ENCODE measurements at regions not wholly inside any gene's neighbourhood (a gene's known extent, or its start where the extent isn't known, plus 50 kb on each side); places are given as distances from the start of the nearest gene placed in this dataset.

GRCh38 chr3:110164632-110165369, 827.5 kb upstream of the DPPA4 start:
- DNase-seq (no peak), ATAC-seq (no peak)
- intact Hi-C loops (cut with micrococcal nuclease), result no loop called here

- intact Hi-C loops (cut with micrococcal nuclease), result no loop called here
- no peak for DNase-seq
- no peak for ATAC-seq
These were observed 828.0 kb upstream of the DPPA4 start for GRCh38 chr3:110165370-110165743.

GRCh38 chr3:110165753-110166152, 828.4 kb upstream of the DPPA4 start:
- intact Hi-C loops (cut with micrococcal nuclease), result no loop called here
- ATAC-seq, result no peak
- no peak for DNase-seq

GRCh38 chr3:110166791-110167190, 829.4 kb upstream of the DPPA4 start:
- intact Hi-C loops (cut with micrococcal nuclease), result no loop called here
- no peak for DNase-seq
- ATAC-seq, result no peak

GRCh38 chr3:110174908-110175307, 837.6 kb upstream of the DPPA4 start:
- ATAC-seq, result no peak
- DNase-seq, result no peak
- intact Hi-C loops (cut with micrococcal nuclease), result no loop called here

GRCh38 chr3:110178965-110179364, 841.6 kb upstream of the DPPA4 start:
- ATAC-seq (peak; percentile 73), DNase-seq (no peak)
- intact Hi-C loops (cut with micrococcal nuclease), result no loop called here

- intact Hi-C loops (cut with micrococcal nuclease), result no loop called here
- ATAC-seq (peak; percentile 98), DNase-seq (no peak)
These were observed 843.4 kb upstream of the DPPA4 start for GRCh38 chr3:110180733-110181132.

GRCh38 chr3:110181226-110181625, 843.9 kb upstream of the DPPA4 start:
- intact Hi-C loops (cut with micrococcal nuclease), result no loop called here
- DNase-seq (no peak), ATAC-seq (no peak)

- intact Hi-C loops (cut with micrococcal nuclease), result no loop called here
- DNase-seq (no peak), ATAC-seq (no peak)
These were observed 847.2 kb upstream of the DPPA4 start for GRCh38 chr3:110184536-110184935.

- no peak for ATAC-seq
- no peak for DNase-seq
- intact Hi-C loops (cut with micrococcal nuclease), result no loop called here
These were observed 855.7 kb upstream of the DPPA4 start for GRCh38 chr3:110193074-110193473.

GRCh38 chr3:110198717-110199587, 861.6 kb upstream of the DPPA4 start:
- ATAC-seq (peak; percentile 31), DNase-seq (peak; percentile 31)
- intact Hi-C loops (cut with micrococcal nuclease), result no loop called here

GRCh38 chr3:110199588-110199943, 862.2 kb upstream of the DPPA4 start:
- DNase-seq (no peak), ATAC-seq (no peak)
- intact Hi-C loops (cut with micrococcal nuclease), result no loop called here

GRCh38 chr3:110210086-110210660, 861.4 kb upstream of the NECTIN3 start:
- intact Hi-C loops (cut with micrococcal nuclease), result no loop called here
- DNase-seq (no peak), ATAC-seq (no peak)

GRCh38 chr3:110226645-110227044, 845.0 kb upstream of the NECTIN3 start:
- DNase-seq (no peak), ATAC-seq (no peak)
- intact Hi-C loops (cut with micrococcal nuclease), result no loop called here

GRCh38 chr3:110227991-110228390, 843.6 kb upstream of the NECTIN3 start:
- intact Hi-C loops (cut with micrococcal nuclease), result no loop called here
- ATAC-seq (no peak), DNase-seq (no peak)

- no peak for DNase-seq
- no peak for ATAC-seq
These were observed 836.8 kb upstream of the NECTIN3 start for GRCh38 chr3:110234831-110235230.

GRCh38 chr3:110236976-110237610, 834.5 kb upstream of the NECTIN3 start:
- ATAC-seq (no peak), DNase-seq (no peak)
- intact Hi-C loops (cut with micrococcal nuclease), result no loop called here

More at GRCh38 chr3:110234831-110235230, 836.8 kb upstream of the NECTIN3 start:
- intact Hi-C loops (cut with micrococcal nuclease), result no loop called here

GRCh38 chr3:110243081-110243480, 828.5 kb upstream of the NECTIN3 start:
- ATAC-seq, result no peak
- no peak for DNase-seq
- intact Hi-C loops (cut with micrococcal nuclease), result no loop called here

GRCh38 chr3:110246796-110247376, 824.7 kb upstream of the NECTIN3 start:
- no peak for DNase-seq
- intact Hi-C loops (cut with micrococcal nuclease), result no loop called here
- ATAC-seq, result no peak

- no peak for DNase-seq
These were observed 823.0 kb upstream of the NECTIN3 start for GRCh38 chr3:110248666-110249065.

More at GRCh38 chr3:110248666-110249065, 823.0 kb upstream of the NECTIN3 start:
- intact Hi-C loops (cut with micrococcal nuclease), result no loop called here
- no peak for ATAC-seq

Measured in left ventricle myocardium superior (tissue), 1 donor.